Mucosa of descending colon (tissue), 3 donors: ENCODE measurements at regions not wholly inside any gene's neighbourhood (a gene's known extent, or its start where the extent isn't known, plus 50 kb on each side); places are given as distances from the start of the nearest gene placed in this dataset.
"Not testable (repeated sequence)": the region's sequence is repeated elsewhere in the genome, so short reads cannot be mapped to it uniquely, and the experiment has no call there.

Experiments
- ATAC-seq: fragments of 200-7000 bp; cut with Tn5 transposase; one replicate; pipeline ENCODE4 v1.9.1; 2020; ENCODE audit warnings: mild to moderate bottlenecking, moderate library complexity
- DNase-seq, 3 donors: peaks; one replicate each; pipeline ENCODE4 v3.0.0-alpha.2; 2020
- H3K36me3 ChIP-seq: fragments of 200-600 bp; one replicate; pipeline ENCODE4 v1.8.0; 2021; ENCODE audit warnings: low read depth, mild to moderate bottlenecking
- H3K4me1 ChIP-seq: fragments of 200-600 bp; one replicate; pipeline ENCODE4 v1.8.0; 2021; ENCODE audit warnings: low read depth, mild to moderate bottlenecking
- H3K4me3 ChIP-seq: fragments of 200-600 bp; one replicate; pipeline ENCODE4 v1.8.0; 2021; ENCODE audit warnings: mild to moderate bottlenecking
- H3K9me3 ChIP-seq: fragments of 200-600 bp; one replicate; pipeline ENCODE4 v1.8.0; 2021; ENCODE audit warnings: mild to moderate bottlenecking
- CTCF ChIP-seq: fragments of 200-600 bp; IDR thresholded peaks from one replicate; pipeline ENCODE4 v1.8.0; 2022; ENCODE audit warnings: antibody characterized with exemption, mild to moderate bottlenecking
- intact Hi-C, 2 donors: fragments of 100-400 bp; cut with DNase I in 1 of 2; cut with micrococcal nuclease in 1 of 2; formaldehyde crosslinking; loops; one replicate each; pipeline versions ENCODE4 v1.11.0 to v1.11.1; 2022; cut with DNase I, micrococcal nuclease
- donor health status: DM: no; HTN: no; CAD: no; lungs with moderate emphysema.
- donor health status: DM: no; HTN: no; CAD: no.
- donor health status: DM: no; HTN: yes; CAD: no.

GRCh38 chr6:2611092-2611491, 139.6 kb downstream of the MYLK4 start:
- DNase-seq, result peak in 1 of 3 donors; percentile 40
- no peak for TF ChIP-seq CTCF
- intact Hi-C loops, result no loop called here
- no peaks in the 10 kb centered on the region for H3K36me3 ChIP-seq
- no peak overlapping the region for H3K4me3 ChIP-seq
- peaks cover 4% of the 10 kb centered on the region for H3K9me3 ChIP-seq
- peak; percentile 83 for ATAC-seq
- H3K4me1 ChIP-seq, result no peaks in the 10 kb centered on the region

GRCh38 chr6:2608503-2608902, 142.2 kb downstream of the MYLK4 start:
- ATAC-seq (no peak), DNase-seq (no peak)
- Histone ChIP-seq H3K9me3 (no peaks in the 10 kb centered on the region), H3K36me3 (no peaks in the 10 kb centered on the region), H3K4me3 (no peak overlapping the region), H3K4me1 (no peaks in the 10 kb centered on the region)
- TF ChIP-seq CTCF, result no peak
- intact Hi-C loops, result no loop called here

GRCh38 chr6:2600363-2600762, 150.4 kb downstream of the MYLK4 start:
- H3K4me1 ChIP-seq, result no peaks in the 10 kb centered on the region
- no peak for DNase-seq
- H3K36me3 ChIP-seq, result no peaks in the 10 kb centered on the region
- no peak for ATAC-seq
- H3K4me3 ChIP-seq, result no peak overlapping the region
- intact Hi-C loops, result no loop called here
- no peaks in the 10 kb centered on the region for H3K9me3 ChIP-seq
- TF ChIP-seq CTCF, result no peak

GRCh38 chr6:2599817-2600216, 150.9 kb downstream of the MYLK4 start:
- TF ChIP-seq CTCF, result no peak
- Histone ChIP-seq H3K36me3 (no peaks in the 10 kb centered on the region), H3K9me3 (no peaks in the 10 kb centered on the region), H3K4me3 (no peak overlapping the region), H3K4me1 (no peaks in the 10 kb centered on the region)
- no peak for ATAC-seq
- intact Hi-C loops, result no loop called here
- DNase-seq, result no peak

- no peaks in the 10 kb centered on the region for H3K4me1 ChIP-seq
- no peak for ATAC-seq
- no peaks in the 10 kb centered on the region for H3K9me3 ChIP-seq
- TF ChIP-seq CTCF, result no peak
- no peak for DNase-seq
- H3K4me3 ChIP-seq, result no peak overlapping the region
- intact Hi-C loops, result no loop called here
- H3K36me3 ChIP-seq, result no peaks in the 10 kb centered on the region
These were observed 151.9 kb downstream of the MYLK4 start for GRCh38 chr6:2598867-2599266.

GRCh38 chr6:2597991-2598390, 152.7 kb downstream of the MYLK4 start:
- ATAC-seq (no peak), DNase-seq (no peak)
- no peaks in the 10 kb centered on the region for H3K4me1 ChIP-seq
- no peaks in the 10 kb centered on the region for H3K36me3 ChIP-seq
- no peaks in the 10 kb centered on the region for H3K9me3 ChIP-seq
- H3K4me3 ChIP-seq, result no peak overlapping the region
- intact Hi-C loops, result no loop called here
- TF ChIP-seq CTCF, result no peak

- DNase-seq, H3K4me1 ChIP-seq, H3K36me3 ChIP-seq, H3K4me3 ChIP-seq, ATAC-seq, H3K9me3 ChIP-seq, intact Hi-C loops: not testable (repeated sequence)
These were observed 153.3 kb downstream of the MYLK4 start for GRCh38 chr6:2597457-2597856.
